ENCODE measurements at regions not wholly inside any gene's neighbourhood (a gene's known extent, or its start where the extent isn't known, plus 50 kb on each side); places are given as distances from the start of the nearest gene placed in this dataset.

- TF ChIP-seq POLR2A (IDR thresholded peaks at IDR 0.05; ENCODE audit: low read depth, low read length) (no peak), POLR2AphosphoS5 (IDR thresholded peaks at IDR 0.05; ENCODE audit: low read depth, low read length) (no peak)
These were observed 208.9 kb upstream of the PRSS1 start for GRCh38 chr7:142540371-142540770.

Measured in GM12892 (cell line).